HG02981 (cell line): ENCODE measurements at regions not wholly inside any gene's neighbourhood (a gene's known extent, or its start where the extent isn't known, plus 50 kb on each side); places are given as distances from the start of the nearest gene placed in this dataset.

Experiments
- ATAC-seq: cut with Tn5 transposase; IDR thresholded peaks from one replicate; pipeline ENCODE4 v1.9.1; 2021; ENCODE audit warnings: mild to moderate bottlenecking, moderate library complexity; ENCODE audit not compliant: unreplicated experiment

- ATAC-seq, result no peak
Observed at GRCh38 chr9:126151031-126151685, 175.5 kb upstream of the MVB12B start.

GRCh38 chr9:126151686-126152134 lies 174.9 kb upstream of the MVB12B start:
- ATAC-seq, result no peak

GRCh38 chr9:126152622-126153362 lies 173.8 kb upstream of the MVB12B start:
- ATAC-seq, result no peak

GRCh38 chr9:126153382-126153781 lies 173.2 kb upstream of the MVB12B start:
- ATAC-seq, result no peak

GRCh38 chr9:126154182-126154827 lies 172.3 kb upstream of the MVB12B start:
- ATAC-seq, result no peak

DNA sequence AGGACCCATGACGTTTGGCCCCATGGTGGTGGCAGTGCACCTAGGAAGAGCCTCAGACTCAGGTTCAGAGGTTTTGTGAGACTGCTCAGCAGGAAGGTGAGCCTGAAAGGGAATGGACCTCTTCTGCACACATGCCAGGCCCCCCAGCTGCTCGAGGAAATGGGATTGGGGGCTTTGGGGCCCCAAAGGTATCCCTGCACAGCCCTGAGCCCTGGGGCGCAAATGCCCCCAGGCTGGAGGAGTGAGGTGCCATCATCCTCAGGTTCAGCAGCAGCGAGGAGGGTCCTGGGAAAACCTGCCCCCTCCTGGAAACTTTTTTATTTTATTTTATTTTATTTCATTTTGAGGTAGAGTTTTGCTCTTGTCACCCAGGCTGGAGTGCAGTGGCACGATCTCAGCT lies 171.8 kb upstream of the MVB12B start:
- ATAC-seq, result no peak

DNA sequence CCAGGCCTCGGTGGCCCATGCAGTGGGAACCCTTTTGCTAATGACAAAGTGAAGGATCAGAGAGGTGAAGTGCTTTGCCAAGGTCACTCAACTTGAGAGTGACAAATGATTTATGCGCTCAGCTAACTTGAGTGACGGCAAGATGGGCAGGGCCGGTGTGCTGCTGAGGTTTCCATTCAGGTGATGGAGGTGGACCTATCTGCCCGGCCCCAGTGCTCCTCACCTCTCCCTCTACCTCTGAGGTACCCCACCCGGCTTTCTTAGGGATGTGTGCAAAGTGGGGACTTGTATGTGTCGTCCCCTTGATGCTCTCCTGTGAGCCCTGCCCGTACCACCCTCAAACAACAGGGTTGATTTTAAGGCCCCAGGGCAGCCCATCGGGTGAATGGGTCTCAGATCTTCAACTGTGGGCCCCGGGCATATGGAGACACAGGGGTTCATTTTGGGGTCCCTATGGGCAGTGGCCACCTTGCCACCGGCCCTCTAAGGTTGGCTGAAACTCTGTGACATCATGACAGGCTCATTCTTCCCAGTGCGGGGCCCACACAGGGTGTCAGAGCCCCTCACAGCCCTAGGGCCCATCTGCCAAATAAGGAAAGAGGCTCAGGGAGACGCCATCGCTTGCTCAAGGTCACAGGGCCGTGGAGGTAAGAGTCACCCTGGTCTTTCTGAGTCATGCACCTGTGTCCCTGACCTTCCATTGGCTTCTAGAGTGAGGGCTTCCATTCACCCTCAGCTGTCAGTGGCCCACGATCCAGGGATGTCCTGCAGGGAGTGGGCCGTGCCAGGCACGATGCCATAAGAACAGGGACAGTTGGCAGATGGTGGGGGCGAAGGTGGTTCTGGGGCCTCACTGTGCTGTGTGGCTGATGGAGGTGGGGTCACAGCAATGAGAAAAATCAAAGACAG lies 170.6 kb upstream of the MVB12B start:
- no peak for ATAC-seq

GRCh38 chr9:126156898-126157297 lies 169.7 kb upstream of the MVB12B start:
- no peak for ATAC-seq

DNA sequence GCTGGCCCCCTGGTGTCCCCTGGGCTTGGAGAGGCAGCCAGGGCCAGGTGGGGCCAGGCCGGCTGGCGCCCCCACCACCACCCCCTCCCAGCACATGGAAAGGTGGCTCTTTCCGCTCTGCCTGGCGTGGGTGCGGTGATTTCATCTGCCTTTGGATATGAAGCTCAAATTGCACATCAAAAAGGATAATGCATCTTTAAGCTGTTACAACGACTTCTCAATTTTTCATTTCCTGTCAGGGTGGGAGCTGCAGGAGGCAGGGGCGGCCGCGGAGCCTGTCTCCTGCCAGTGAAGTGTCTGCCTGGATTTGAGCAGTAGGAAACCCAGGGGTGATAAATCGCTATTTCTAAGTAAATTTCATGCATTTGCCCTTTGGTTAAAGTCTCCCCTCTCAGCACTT lies 169.2 kb upstream of the MVB12B start:
- no peak for ATAC-seq

DNA sequence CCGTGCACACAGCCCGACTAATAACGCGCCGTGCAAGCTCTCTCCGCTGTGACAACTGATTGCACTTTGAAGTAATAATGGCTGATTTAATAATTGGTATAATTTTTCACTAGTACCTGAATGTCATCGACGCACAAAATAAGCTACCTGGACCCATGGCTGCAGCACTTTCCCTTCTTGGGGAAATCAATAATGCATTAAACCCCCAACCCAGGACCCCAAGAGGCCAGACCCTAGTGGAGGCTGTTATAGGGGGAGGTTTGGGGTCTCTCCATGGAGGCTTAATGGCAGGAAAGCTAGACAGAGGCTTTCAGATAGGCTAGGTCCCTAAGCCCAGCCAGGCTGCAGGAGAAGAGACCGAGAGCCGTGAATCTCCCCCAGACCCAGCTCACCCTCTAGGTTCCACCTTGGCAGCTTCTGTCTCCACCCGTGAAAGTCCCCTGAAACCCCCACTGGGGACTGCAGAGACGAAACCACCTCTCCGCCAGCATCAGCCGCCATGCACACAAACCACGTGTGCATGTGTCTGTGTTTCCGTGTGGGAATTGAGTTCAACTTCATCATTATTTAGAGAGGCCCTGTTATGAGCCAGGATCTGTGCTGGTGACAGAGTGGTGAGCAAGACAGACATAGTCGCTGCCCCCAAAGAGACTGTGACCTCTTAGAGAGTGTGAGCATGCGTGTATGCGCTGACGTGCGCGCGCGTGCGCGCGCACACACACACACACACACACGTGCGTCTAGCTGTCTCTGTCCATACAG lies 168.6 kb upstream of the MVB12B start:
- ATAC-seq, result no peak

DNA sequence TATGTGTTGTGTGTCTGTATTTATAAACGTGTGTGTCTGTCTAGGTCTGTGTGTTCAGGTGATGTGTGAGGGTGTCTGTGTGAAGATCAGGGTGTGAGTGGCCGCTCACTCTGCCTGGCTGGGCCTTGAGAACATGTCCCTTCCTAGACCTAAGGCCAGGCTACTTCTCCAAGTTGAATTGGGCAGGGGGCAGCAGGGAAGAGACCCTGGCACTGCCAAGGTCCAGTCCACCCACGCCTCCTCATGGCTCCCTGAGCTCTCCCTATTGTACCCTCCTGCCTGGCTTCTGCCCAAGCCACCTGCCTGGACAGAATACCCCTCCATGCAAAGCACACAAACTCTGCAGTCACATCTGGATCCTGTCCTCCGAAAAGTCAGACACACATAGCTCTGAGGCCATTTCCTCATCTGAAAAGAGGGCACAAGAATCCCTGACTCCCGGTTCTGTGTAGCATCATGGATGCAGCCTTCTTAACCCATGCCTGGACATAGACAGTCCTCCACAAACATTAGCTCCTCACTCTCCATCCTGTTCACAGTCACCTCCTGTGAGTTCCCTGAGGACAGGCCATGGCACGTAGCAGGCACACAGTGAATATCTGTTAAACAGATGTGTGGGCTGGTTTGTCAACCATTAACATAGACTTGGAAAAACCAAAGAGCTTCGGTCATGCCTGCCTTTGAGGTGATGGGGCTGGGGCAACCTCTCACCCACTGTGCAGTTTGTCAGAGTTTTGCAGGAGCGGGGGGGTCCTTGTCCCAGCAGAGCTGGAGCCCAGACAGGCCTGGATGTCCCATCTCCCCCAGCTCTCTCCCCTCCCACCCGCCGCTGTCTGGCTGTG lies 167.8 kb upstream of the MVB12B start:
- ATAC-seq, result no peak

DNA sequence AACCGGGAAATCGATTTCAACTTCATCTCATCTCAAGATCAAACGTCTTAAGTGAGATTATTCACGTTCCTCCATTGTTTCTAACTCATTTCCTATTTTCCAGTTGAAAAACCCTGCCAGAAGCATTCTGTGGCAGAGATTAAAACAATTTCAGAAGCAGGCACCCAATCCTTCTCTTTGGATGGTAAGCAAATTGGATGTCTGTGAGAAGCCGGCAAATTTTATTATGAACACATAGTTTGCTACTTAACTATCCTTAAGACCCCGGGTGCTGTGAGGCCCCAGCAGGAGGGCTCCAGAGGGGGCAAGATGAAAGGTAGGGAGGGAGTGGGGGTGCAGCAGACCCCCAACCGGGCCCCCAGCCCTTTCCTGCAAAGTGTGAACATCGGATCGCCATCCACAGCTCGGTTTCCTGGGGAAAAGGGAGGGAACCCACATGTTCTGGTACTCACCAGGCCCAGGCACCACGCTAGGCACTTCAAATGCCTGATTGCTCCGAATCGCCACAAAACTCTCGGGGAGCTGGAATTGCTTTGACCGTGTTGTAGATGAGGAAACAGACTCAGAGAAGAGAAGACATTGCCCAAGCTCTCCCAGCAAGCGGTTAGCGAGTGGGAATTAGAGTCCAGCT lies 167.1 kb upstream of the MVB12B start:
- no peak for ATAC-seq

DNA sequence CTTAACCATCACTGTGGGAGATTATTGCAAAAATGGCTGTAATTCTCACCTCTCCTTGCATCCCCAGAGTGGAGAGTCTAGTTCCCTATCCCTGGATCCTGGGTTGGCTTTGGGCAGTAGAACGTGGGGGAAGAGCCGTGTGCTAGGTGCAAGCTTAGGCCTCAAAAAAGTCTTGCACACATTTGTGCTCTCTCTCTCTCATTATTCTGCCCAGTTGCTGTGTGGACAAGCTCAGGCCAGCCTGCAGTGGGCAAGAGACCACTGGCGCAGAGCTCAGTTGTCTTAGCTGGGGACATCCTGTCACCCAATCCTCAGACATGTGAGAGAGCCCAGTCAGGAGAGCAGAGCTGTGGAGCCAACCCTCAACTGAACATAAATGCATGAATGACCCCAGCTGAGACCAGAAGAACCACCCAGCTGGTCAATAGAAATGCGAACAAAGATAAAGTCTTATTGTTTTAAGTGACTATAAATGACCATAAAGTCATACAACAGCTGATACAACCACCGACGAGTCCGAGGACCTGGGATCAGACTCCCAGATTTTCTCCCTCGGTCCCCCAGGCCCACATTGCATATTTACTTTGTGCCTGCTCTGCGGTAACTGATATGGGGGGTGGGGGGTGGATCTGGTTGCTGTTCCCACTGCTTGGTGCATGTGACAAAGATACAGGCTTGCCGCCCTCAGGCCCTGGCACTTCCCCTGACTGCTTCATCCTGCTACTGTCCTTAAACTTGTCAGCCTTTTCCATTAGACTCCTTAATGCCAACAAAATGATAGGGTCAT lies 166.4 kb upstream of the MVB12B start:
- no peak for ATAC-seq

DNA sequence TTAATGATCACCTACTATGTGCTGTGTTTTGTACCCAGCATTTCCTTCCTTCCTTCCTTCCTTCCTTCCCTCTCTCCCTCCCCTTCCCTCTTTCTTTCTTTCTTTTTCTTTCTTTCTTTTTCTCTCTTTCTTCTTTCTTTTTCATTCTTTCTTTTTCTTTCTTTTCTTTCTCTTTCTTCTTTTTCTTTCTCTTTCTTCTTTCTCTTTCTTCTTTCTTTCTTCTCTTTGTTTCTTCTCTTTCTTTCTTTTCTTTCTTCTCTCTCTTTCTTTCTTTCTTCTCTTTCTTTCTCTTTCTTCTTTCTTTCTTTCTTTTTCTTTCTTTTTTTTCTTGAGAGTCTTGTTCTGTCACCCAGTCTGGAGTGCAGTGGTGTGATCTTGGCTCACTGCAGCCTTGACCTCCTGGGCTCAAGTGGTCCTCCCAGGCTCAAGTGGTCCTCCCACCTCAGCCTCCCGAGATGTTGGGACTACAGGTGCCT lies 165.7 kb upstream of the MVB12B start:
- ATAC-seq, result no peak

DNA sequence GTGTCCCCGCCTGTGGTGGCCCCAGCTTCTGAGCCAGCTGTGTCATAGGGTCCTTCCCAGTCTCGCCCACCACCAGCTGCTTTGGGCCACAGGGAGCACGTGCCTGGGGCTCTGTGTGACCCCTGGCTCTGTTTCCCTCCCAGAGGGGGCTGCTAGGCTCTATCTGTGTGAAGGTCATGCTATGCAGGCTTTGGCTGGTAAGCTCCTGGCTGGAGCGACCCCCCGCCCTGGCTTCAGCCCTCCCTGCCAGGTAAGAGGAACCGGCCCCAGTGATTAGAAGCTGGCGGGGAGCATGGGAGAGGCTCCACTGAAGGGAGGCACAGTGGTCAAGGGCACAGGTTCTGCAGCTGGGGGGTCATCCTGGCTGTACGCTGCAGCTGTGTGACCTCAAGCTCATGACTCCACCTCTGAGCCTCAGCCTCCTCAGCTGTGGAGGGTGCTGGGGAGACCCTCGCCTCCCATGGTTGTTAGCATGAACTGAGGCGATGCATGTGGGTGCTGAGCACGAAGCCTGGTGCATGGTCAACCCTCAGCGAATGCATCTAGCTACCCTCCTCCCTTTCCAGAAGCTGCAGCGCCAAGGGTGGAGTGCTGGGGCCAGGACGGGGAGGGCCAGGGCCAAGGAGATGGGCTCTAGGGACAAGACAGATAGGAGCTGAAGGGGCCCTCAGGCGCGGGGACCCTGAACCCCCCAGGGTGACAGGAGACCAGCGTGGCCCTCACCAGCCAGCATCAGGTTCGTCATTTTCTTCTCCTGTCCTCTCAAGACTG lies 163.8 kb upstream of the MVB12B start:
- ATAC-seq, result no peak

DNA sequence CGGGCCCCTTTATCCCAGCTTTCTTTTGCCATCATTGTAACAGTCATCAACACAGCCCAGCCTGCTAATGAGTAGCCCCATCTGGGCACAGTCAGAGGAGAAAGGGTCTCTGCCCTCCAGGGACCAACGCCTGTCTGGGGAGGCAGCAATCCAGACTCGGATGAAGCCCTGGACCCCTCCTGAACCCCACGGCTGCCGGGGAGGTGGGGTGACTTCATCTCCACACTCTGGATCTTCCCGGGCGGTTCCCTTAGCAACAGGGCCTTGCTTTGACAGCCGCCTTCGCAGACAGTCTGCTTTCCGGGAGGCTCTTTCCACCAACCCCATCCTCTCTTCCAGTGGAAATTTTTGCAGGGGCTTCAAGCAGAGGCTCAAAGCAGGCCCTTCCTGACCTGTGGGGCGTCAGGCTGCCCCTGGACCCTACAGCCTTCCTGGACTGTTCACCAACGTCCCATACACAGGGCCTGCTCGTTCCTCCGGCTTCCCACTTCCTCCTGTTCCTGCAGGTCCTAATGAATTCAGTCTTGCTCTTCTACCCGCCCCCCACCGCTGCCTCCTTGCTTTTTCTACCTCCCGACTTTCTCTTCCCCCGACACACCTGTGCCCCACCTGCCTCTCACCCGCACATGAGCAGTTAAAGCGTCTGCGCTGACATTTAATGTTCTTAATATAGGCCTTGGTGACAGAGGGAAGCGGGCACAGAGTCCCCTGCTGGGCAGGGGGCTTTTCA lies 161.7 kb upstream of the MVB12B start:
- no peak for ATAC-seq

DNA sequence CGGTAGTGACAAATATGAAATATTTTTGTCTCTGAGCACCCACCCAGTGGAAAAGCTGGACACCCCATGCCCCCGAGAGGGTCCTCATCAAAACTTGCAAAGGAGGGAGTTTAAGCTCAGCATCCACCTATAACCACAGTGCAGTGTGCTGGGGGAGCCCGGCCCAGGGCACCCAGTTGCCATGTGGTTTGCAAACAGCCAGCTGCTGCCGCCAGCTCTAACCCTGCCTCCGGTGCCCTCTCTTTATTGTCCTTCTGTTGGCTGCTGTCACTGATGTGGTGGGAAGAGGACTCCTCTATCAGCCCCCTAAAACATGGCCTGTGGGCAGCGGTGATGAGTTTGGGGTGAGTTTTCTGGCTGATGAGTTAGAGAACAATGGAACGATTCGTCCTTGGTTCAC lies 160.9 kb upstream of the MVB12B start:
- no peak for ATAC-seq
